ENCODE measurements at regions not wholly inside any gene's neighbourhood (a gene's known extent, or its start where the extent isn't known, plus 50 kb on each side); places are given as distances from the start of the nearest gene placed in this dataset.

- no peak for DNase-seq
Observed at GRCh38 chr4:140271553-140271952, 101.9 kb upstream of the SCOC start.

GRCh38 chr4:140269369-140269768 lies 104.1 kb upstream of the SCOC start:
- no peak for DNase-seq

GRCh38 chr4:140268186-140268841 lies 105.1 kb upstream of the SCOC start:
- no peak for DNase-seq

- no peak for DNase-seq
Observed at GRCh38 chr4:140267576-140267975, 105.9 kb upstream of the SCOC start.

- DNase-seq = no peak
Observed at GRCh38 chr4:140266958-140267568, 106.4 kb upstream of the SCOC start.

GRCh38 chr4:140260227-140260626 lies 106.2 kb upstream of the MAML3 start:
- DNase-seq = no peak

- no peak for DNase-seq
Observed at GRCh38 chr4:140258476-140258875, 104.5 kb upstream of the MAML3 start.

- DNase-seq = no peak
Observed at GRCh38 chr4:140257461-140258305, 103.7 kb upstream of the MAML3 start.

- no peak for DNase-seq
Observed at GRCh38 chr4:140256941-140257340, 103.0 kb upstream of the MAML3 start.

GRCh38 chr4:140256335-140256734 lies 102.4 kb upstream of the MAML3 start:
- no peak for DNase-seq

GRCh38 chr4:140255927-140256326 lies 101.9 kb upstream of the MAML3 start:
- DNase-seq = no peak

GRCh38 chr4:140255467-140255866 lies 101.5 kb upstream of the MAML3 start:
- no peak for DNase-seq

GRCh38 chr4:140254651-140255299 lies 100.8 kb upstream of the MAML3 start:
- no peak for DNase-seq

GRCh38 chr4:140253556-140254027 lies 99.6 kb upstream of the MAML3 start:
- DNase-seq = no peak

- DNase-seq = peak; percentile 55
Observed at GRCh38 chr4:140252742-140253555, 99.0 kb upstream of the MAML3 start.

- DNase-seq = no peak
Observed at GRCh38 chr4:140252141-140252741, 98.3 kb upstream of the MAML3 start.

GRCh38 chr4:140251571-140251970 lies 97.6 kb upstream of the MAML3 start:
- DNase-seq = no peak

GRCh38 chr4:140250989-140251552 lies 97.1 kb upstream of the MAML3 start:
- DNase-seq = no peak

GRCh38 chr4:140249351-140249750 lies 95.4 kb upstream of the MAML3 start:
- DNase-seq = no peak

GRCh38 chr4:140247237-140247636 lies 93.3 kb upstream of the MAML3 start:
- DNase-seq = no peak

- no peak for DNase-seq
Observed at GRCh38 chr4:140246216-140246615, 92.2 kb upstream of the MAML3 start.

GRCh38 chr4:140244328-140244727 lies 90.3 kb upstream of the MAML3 start:
- no peak for DNase-seq

Data from NCI-H526 treated with DMSO at 0.1 percent for 48 hours (cell line).